ENCODE measurements at regions not wholly inside any gene's neighbourhood (a gene's known extent, or its start where the extent isn't known, plus 50 kb on each side); places are given as distances from the start of the nearest gene placed in this dataset.

GRCh38 chr5:15385553-15385952, 114.4 kb upstream of the FBXL7 start:
- 88 to 91% (median 91%) methylated on average over 16 to 17 of the region's 18 CpGs for WGBS, 3 donors
- H3K4me1 ChIP-seq: no peaks in the 10 kb centered on the region
- H3K27ac ChIP-seq: no peak overlapping the region
- no peaks in the 10 kb centered on the region for H3K27me3 ChIP-seq (ENCODE audit: insufficient read depth in 3 of 3, low read length in 2 of 3)
- DNase-seq (no peak), ATAC-seq (peak in 1 of 4 donors; percentile 25)
- TF ChIP-seq CTCF (IDR thresholded peaks at IDR 0.05): no peak
- no peak overlapping the region for H3K4me3 ChIP-seq
- no peaks in the 10 kb centered on the region for H3K36me3 ChIP-seq (ENCODE audit: insufficient read depth in 1 of 2, low read depth in 1 of 2)
- intact Hi-C loops (cut with DNase I): no loop called here
- H3K9me3 ChIP-seq: no peaks in the 10 kb centered on the region

GRCh38 chr5:15385037-15385436, 114.9 kb upstream of the FBXL7 start:
- H3K4me1 ChIP-seq: no peaks in the 10 kb centered on the region
- no peak overlapping the region for H3K27ac ChIP-seq
- 83 to 89% (median 86%) methylated on average over 12 of the region's 12 CpGs for WGBS, 3 donors
- intact Hi-C loops (cut with DNase I): no loop called here
- DNase-seq (no peak), ATAC-seq (no peak)
- H3K36me3 ChIP-seq (ENCODE audit: insufficient read depth in 1 of 2, low read depth in 1 of 2): no peaks in the 10 kb centered on the region
- no peak overlapping the region for H3K4me3 ChIP-seq
- no peaks in the 10 kb centered on the region for H3K9me3 ChIP-seq
- no peaks in the 10 kb centered on the region for H3K27me3 ChIP-seq (ENCODE audit: insufficient read depth in 3 of 3, low read length in 2 of 3)
- no peak for TF ChIP-seq CTCF (IDR thresholded peaks at IDR 0.05)

GRCh38 chr5:15384581-15384980, 115.4 kb upstream of the FBXL7 start:
- H3K27ac ChIP-seq: no peak overlapping the region
- 78 to 92% (median 85%) methylated on average over 16 of the region's 16 CpGs for WGBS, 3 donors
- no peaks in the 10 kb centered on the region for H3K27me3 ChIP-seq (ENCODE audit: insufficient read depth in 3 of 3, low read length in 2 of 3)
- no peak for ATAC-seq
- TF ChIP-seq CTCF (IDR thresholded peaks at IDR 0.05): no peak
- no peaks in the 10 kb centered on the region for H3K9me3 ChIP-seq
- DNase-seq: no peak
- no peaks in the 10 kb centered on the region for H3K36me3 ChIP-seq (ENCODE audit: insufficient read depth in 1 of 2, low read depth in 1 of 2)
- no peaks in the 10 kb centered on the region for H3K4me1 ChIP-seq
- no peak overlapping the region for H3K4me3 ChIP-seq
- intact Hi-C loops (cut with DNase I): no loop called here

- Histone ChIP-seq H3K36me3 (ENCODE audit: insufficient read depth in 1 of 2, low read depth in 1 of 2) (no peaks in the 10 kb centered on the region), H3K4me3 (no peak overlapping the region), H3K27ac (no peak overlapping the region), H3K9me3 (no peaks in the 10 kb centered on the region), H3K27me3 (ENCODE audit: insufficient read depth in 3 of 3, low read length in 2 of 3) (no peaks in the 10 kb centered on the region), H3K4me1 (no peaks in the 10 kb centered on the region)
- DNase-seq (no peak), ATAC-seq (no peak)
- intact Hi-C loops (cut with DNase I): no loop called here
- 63 to 72% (median 64%) methylated on average over 9 of the region's 9 CpGs for WGBS, 3 donors
- TF ChIP-seq CTCF (IDR thresholded peaks at IDR 0.05): no peak
These were observed 115.8 kb upstream of the FBXL7 start for GRCh38 chr5:15384176-15384575.

- intact Hi-C loops (cut with DNase I): no loop called here
- Histone ChIP-seq H3K27ac (no peak overlapping the region), H3K27me3 (ENCODE audit: insufficient read depth in 3 of 3, low read length in 2 of 3) (no peaks in the 10 kb centered on the region), H3K4me3 (no peak overlapping the region), H3K9me3 (no peaks in the 10 kb centered on the region), H3K36me3 (ENCODE audit: insufficient read depth in 1 of 2, low read depth in 1 of 2) (no peaks in the 10 kb centered on the region), H3K4me1 (no peaks in the 10 kb centered on the region)
- WGBS, 3 donors: 50 to 62% (median 62%) methylated on average over 1 of the region's 1 CpG
- TF ChIP-seq CTCF (IDR thresholded peaks at IDR 0.05): no peak
- no peak for ATAC-seq
- DNase-seq: no peak
These were observed 116.5 kb upstream of the FBXL7 start for GRCh38 chr5:15383469-15383868.
